AG04450 (cell line): ENCODE measurements at regions not wholly inside any gene's neighbourhood (a gene's known extent, or its start where the extent isn't known, plus 50 kb on each side); places are given as distances from the start of the nearest gene placed in this dataset.

ENCODE experiments used
- CTCF ChIA-PET: fragments of 300-600, 350-600 bp; formaldehyde crosslinking; extraction: SDS; loops from one replicate; lab custom pipeline; 2022; ENCODE audit warnings: antibody characterized with exemption, inconsistent platforms; lab: Charles Lee
- POLR2A ChIA-PET: fragments of 350-600 bp; formaldehyde crosslinking; extraction: SDS; loops from one replicate; lab custom pipeline; 2021; ENCODE audit warnings: antibody characterized with exemption, inconsistent platforms; lab: Yijun Ruan, JAX
- DNase-seq: peaks from one replicate; pipeline ENCODE4 v3.0.0-alpha.2; 2011; ENCODE audit warnings: low read depth, low spot score
- H3K27ac ChIP-seq: one replicate; pipeline ENCODE4 v1.5.1; 2012; ENCODE audit warnings: low read depth, low read length, control low read depth
- H3K27me3 ChIP-seq: one replicate; pipeline ENCODE4 v1.6.0; 2012; ENCODE audit warnings: low read length; ENCODE audit not compliant: control insufficient read depth, insufficient read depth
- H3K4me3 ChIP-seq: 2 replicates; pipeline ENCODE4 v1.5.1; 2011; ENCODE audit warnings: mild to moderate bottlenecking, low read depth, low read length, control low read depth
- H3K9me3 ChIP-seq: 2 replicates; pipeline ENCODE4 v1.5.1; 2012; ENCODE audit warnings: low read length; ENCODE audit not compliant: control insufficient read depth, insufficient read depth
- CTCF ChIP-seq: IDR thresholded peaks from 2 replicates; pipeline ENCODE4 v1.5.1; 2011; ENCODE audit warnings: low read depth, low read length, control low read depth, inconsistent platforms

- Histone ChIP-seq H3K27ac (no peak overlapping the region), H3K9me3 (no peaks in the 10 kb centered on the region), H3K27me3 (no peaks in the 10 kb centered on the region), H3K4me3 (no peak overlapping the region)
- POLR2A ChIA-PET: no interaction called here
- no peak for DNase-seq
- TF ChIP-seq CTCF: no peak
- CTCF ChIA-PET: interaction anchor here (0.8 to 3.0 kb wide), 2 partner anchors 16 to 1105 kb away, joined by 3 to 8 read pairs; no protein-coding TSS in a partner anchor
These were observed 89.8 kb upstream of the RPS23 start for GRCh38 chr5:82367930-82368329.

GRCh38 chr5:82365744-82366228, 87.6 kb upstream of the RPS23 start:
- TF ChIP-seq CTCF: no peak
- CTCF ChIA-PET: interaction anchor here (0.7 to 5.1 kb wide), 6 partner anchors 14 to 1217 kb away, joined by 3 to 24 read pairs (median 6); no protein-coding TSS in a partner anchor
- POLR2A ChIA-PET: no interaction called here
- DNase-seq: no peak
- no peaks in the 10 kb centered on the region for H3K27me3 ChIP-seq
- no peak overlapping the region for H3K4me3 ChIP-seq
- no peak overlapping the region for H3K27ac ChIP-seq
- no peaks in the 10 kb centered on the region for H3K9me3 ChIP-seq

- CTCF ChIA-PET: interaction anchor here (0.7 to 5.1 kb wide), 16 partner anchors 13 to 1217 kb away, joined by 3 to 24 read pairs (median 4); no protein-coding TSS in a partner anchor
- H3K9me3 ChIP-seq: no peaks in the 10 kb centered on the region
- TF ChIP-seq CTCF: no peak
- POLR2A ChIA-PET: no interaction called here
- H3K4me3 ChIP-seq: no peak overlapping the region
- H3K27ac ChIP-seq: no peak overlapping the region
- no peaks in the 10 kb centered on the region for H3K27me3 ChIP-seq
- no peak for DNase-seq
These were observed 86.9 kb upstream of the RPS23 start for GRCh38 chr5:82365026-82365425.

GRCh38 chr5:82364497-82364896, 86.3 kb upstream of the RPS23 start:
- ChIA-PET POLR2A (no interaction called here), CTCF (interaction anchor here (0.6 to 5.1 kb wide), 22 partner anchors 12 to 1218 kb away, joined by 3 to 24 read pairs (median 4); no protein-coding TSS in a partner anchor)
- no peak for DNase-seq

More at GRCh38 chr5:82364497-82364896, 86.3 kb upstream of the RPS23 start:
- Histone ChIP-seq H3K27me3 (no peaks in the 10 kb centered on the region), H3K9me3 (no peaks in the 10 kb centered on the region), H3K27ac (no peak overlapping the region), H3K4me3 (no peak overlapping the region)
- TF ChIP-seq CTCF: peak; percentile 59
